ENCODE measurements at regions not wholly inside any gene's neighbourhood (a gene's known extent, or its start where the extent isn't known, plus 50 kb on each side); places are given as distances from the start of the nearest gene placed in this dataset.
A peak's percentile ranks its signal among the peaks of the same experiment; 100 is the strongest.

- no peak overlapping the region for H3K27ac ChIP-seq (ENCODE audit: low read depth, low read length)
- no peak for DNase-seq (ENCODE audit: low read depth in 4 of 6, low spot score in 6 of 6)
- H3K4me3 ChIP-seq (ENCODE audit: low read depth, low read length): no peak overlapping the region
- H3K36me3 ChIP-seq (ENCODE audit: control insufficient read depth, insufficient read depth, low read length): no peaks in the 10 kb centered on the region
- no peaks in the 10 kb centered on the region for H3K9me3 ChIP-seq (ENCODE audit: control insufficient read depth, insufficient read depth, low read length)
- no peaks in the 10 kb centered on the region for H3K4me1 ChIP-seq (ENCODE audit: control insufficient read depth, insufficient read depth, low read length)
- H3K27me3 ChIP-seq (ENCODE audit: control insufficient read depth, insufficient read depth, low read length): no peaks in the 10 kb centered on the region
Observed at GRCh38 chr6:91464718-91465117, 877.8 kb upstream of the MAP3K7 start.

- no peak overlapping the region for H3K27ac ChIP-seq (ENCODE audit: low read depth, low read length)
- no peaks in the 10 kb centered on the region for H3K27me3 ChIP-seq (ENCODE audit: control insufficient read depth, insufficient read depth, low read length)
- H3K4me1 ChIP-seq (ENCODE audit: control insufficient read depth, insufficient read depth, low read length): no peaks in the 10 kb centered on the region
- H3K9me3 ChIP-seq (ENCODE audit: control insufficient read depth, insufficient read depth, low read length): no peaks in the 10 kb centered on the region
- no peak overlapping the region for H3K4me3 ChIP-seq (ENCODE audit: low read depth, low read length)
- WGBS (ENCODE audit: insufficient coverage): no CpG with 5 or more reads among the region's 1 CpG
- DNase-seq (ENCODE audit: low read depth in 4 of 6, low spot score in 6 of 6): no peak
- no peaks in the 10 kb centered on the region for H3K36me3 ChIP-seq (ENCODE audit: control insufficient read depth, insufficient read depth, low read length)
Observed at GRCh38 chr6:91464201-91464600, 877.3 kb upstream of the MAP3K7 start.

- Histone ChIP-seq H3K9me3 (ENCODE audit: control insufficient read depth, insufficient read depth, low read length) (no peaks in the 10 kb centered on the region), H3K27ac (ENCODE audit: low read depth, low read length) (no peak overlapping the region), H3K4me1 (ENCODE audit: control insufficient read depth, insufficient read depth, low read length) (no peaks in the 10 kb centered on the region), H3K4me3 (ENCODE audit: low read depth, low read length) (no peak overlapping the region), H3K27me3 (ENCODE audit: control insufficient read depth, insufficient read depth, low read length) (no peaks in the 10 kb centered on the region), H3K36me3 (ENCODE audit: control insufficient read depth, insufficient read depth, low read length) (no peaks in the 10 kb centered on the region)
- no CpG with 5 or more reads among the region's 2 CpGs for WGBS (ENCODE audit: insufficient coverage)
- DNase-seq (ENCODE audit: low read depth in 4 of 6, low spot score in 6 of 6): no peak
Observed at GRCh38 chr6:91462241-91462640, 875.4 kb upstream of the MAP3K7 start.

- WGBS (ENCODE audit: insufficient coverage): no CpG with 5 or more reads among the region's 2 CpGs
Observed at GRCh38 chr6:91453224-91453878, 866.5 kb upstream of the MAP3K7 start.

GRCh38 chr6:91449539-91449938 is 862.7 kb upstream of the MAP3K7 start:
- 100% methylated on average over 1 of the region's 4 CpGs for WGBS (ENCODE audit: insufficient coverage)
- Histone ChIP-seq H3K36me3 (ENCODE audit: control insufficient read depth, insufficient read depth, low read length) (no peaks in the 10 kb centered on the region), H3K4me1 (ENCODE audit: control insufficient read depth, insufficient read depth, low read length) (no peaks in the 10 kb centered on the region), H3K9me3 (ENCODE audit: control insufficient read depth, insufficient read depth, low read length) (no peaks in the 10 kb centered on the region), H3K27me3 (ENCODE audit: control insufficient read depth, insufficient read depth, low read length) (no peaks in the 10 kb centered on the region), H3K27ac (ENCODE audit: low read depth, low read length) (no peak overlapping the region), H3K4me3 (ENCODE audit: low read depth, low read length) (no peak overlapping the region)
- DNase-seq (ENCODE audit: low read depth in 4 of 6, low spot score in 6 of 6): no peak

More at GRCh38 chr6:91453224-91453878, 866.5 kb upstream of the MAP3K7 start:
- no peaks in the 10 kb centered on the region for H3K27me3 ChIP-seq (ENCODE audit: control insufficient read depth, insufficient read depth, low read length)
- H3K36me3 ChIP-seq (ENCODE audit: control insufficient read depth, insufficient read depth, low read length): no peaks in the 10 kb centered on the region
- no peak overlapping the region for H3K4me3 ChIP-seq (ENCODE audit: low read depth, low read length)
- no peaks in the 10 kb centered on the region for H3K4me1 ChIP-seq (ENCODE audit: control insufficient read depth, insufficient read depth, low read length)
- H3K9me3 ChIP-seq (ENCODE audit: control insufficient read depth, insufficient read depth, low read length): no peaks in the 10 kb centered on the region
- no peak overlapping the region for H3K27ac ChIP-seq (ENCODE audit: low read depth, low read length)
- DNase-seq (ENCODE audit: low read depth in 4 of 6, low spot score in 6 of 6): peak in 1 of 6 donors; percentile 17

GRCh38 chr6:91447530-91448254 is 860.8 kb upstream of the MAP3K7 start:
- DNase-seq (ENCODE audit: low read depth in 4 of 6, low spot score in 6 of 6): no peak
- 57% methylated on average over 1 of the region's 3 CpGs for WGBS (ENCODE audit: insufficient coverage)
- Histone ChIP-seq H3K4me3 (ENCODE audit: low read depth, low read length) (no peak overlapping the region), H3K4me1 (ENCODE audit: control insufficient read depth, insufficient read depth, low read length) (no peaks in the 10 kb centered on the region), H3K27ac (ENCODE audit: low read depth, low read length) (no peak overlapping the region), H3K9me3 (ENCODE audit: control insufficient read depth, insufficient read depth, low read length) (no peaks in the 10 kb centered on the region), H3K36me3 (ENCODE audit: control insufficient read depth, insufficient read depth, low read length) (no peaks in the 10 kb centered on the region), H3K27me3 (ENCODE audit: control insufficient read depth, insufficient read depth, low read length) (no peaks in the 10 kb centered on the region)

- DNase-seq (ENCODE audit: low read depth in 4 of 6, low spot score in 6 of 6): no peak
- WGBS (ENCODE audit: insufficient coverage): no CpG with 5 or more reads among the region's 2 CpGs
- no peaks in the 10 kb centered on the region for H3K27me3 ChIP-seq (ENCODE audit: control insufficient read depth, insufficient read depth, low read length)
- no peaks in the 10 kb centered on the region for H3K4me1 ChIP-seq (ENCODE audit: control insufficient read depth, insufficient read depth, low read length)
- H3K4me3 ChIP-seq (ENCODE audit: low read depth, low read length): no peak overlapping the region
- no peaks in the 10 kb centered on the region for H3K9me3 ChIP-seq (ENCODE audit: control insufficient read depth, insufficient read depth, low read length)
- H3K36me3 ChIP-seq (ENCODE audit: control insufficient read depth, insufficient read depth, low read length): no peaks in the 10 kb centered on the region
- H3K27ac ChIP-seq (ENCODE audit: low read depth, low read length): no peak overlapping the region
Observed at GRCh38 chr6:91447081-91447480, 860.2 kb upstream of the MAP3K7 start.

- WGBS (ENCODE audit: insufficient coverage): no CpG with 5 or more reads among the region's 1 CpG
Observed at GRCh38 chr6:91443405-91443804, 856.5 kb upstream of the MAP3K7 start.

GRCh38 chr6:91442342-91442741 is 855.5 kb upstream of the MAP3K7 start:
- DNase-seq (ENCODE audit: low read depth in 4 of 6, low spot score in 6 of 6): no peak
- Histone ChIP-seq H3K4me3 (ENCODE audit: low read depth, low read length) (no peak overlapping the region), H3K27ac (ENCODE audit: low read depth, low read length) (no peak overlapping the region), H3K36me3 (ENCODE audit: control insufficient read depth, insufficient read depth, low read length) (no peaks in the 10 kb centered on the region), H3K27me3 (ENCODE audit: control insufficient read depth, insufficient read depth, low read length) (no peaks in the 10 kb centered on the region), H3K9me3 (ENCODE audit: control insufficient read depth, insufficient read depth, low read length) (no peaks in the 10 kb centered on the region), H3K4me1 (ENCODE audit: control insufficient read depth, insufficient read depth, low read length) (no peaks in the 10 kb centered on the region)
- 92% methylated on average over 2 of the region's 2 CpGs for WGBS (ENCODE audit: insufficient coverage)

More at GRCh38 chr6:91443405-91443804, 856.5 kb upstream of the MAP3K7 start:
- no peak overlapping the region for H3K4me3 ChIP-seq (ENCODE audit: low read depth, low read length)
- no peak overlapping the region for H3K27ac ChIP-seq (ENCODE audit: low read depth, low read length)
- H3K36me3 ChIP-seq (ENCODE audit: control insufficient read depth, insufficient read depth, low read length): no peaks in the 10 kb centered on the region
- no peak for DNase-seq (ENCODE audit: low read depth in 4 of 6, low spot score in 6 of 6)
- H3K9me3 ChIP-seq (ENCODE audit: control insufficient read depth, insufficient read depth, low read length): no peaks in the 10 kb centered on the region
- H3K27me3 ChIP-seq (ENCODE audit: control insufficient read depth, insufficient read depth, low read length): no peaks in the 10 kb centered on the region
- H3K4me1 ChIP-seq (ENCODE audit: control insufficient read depth, insufficient read depth, low read length): no peaks in the 10 kb centered on the region

GRCh38 chr6:91438570-91438969 is 851.7 kb upstream of the MAP3K7 start:
- Histone ChIP-seq H3K27ac (ENCODE audit: low read depth, low read length) (no peak overlapping the region), H3K9me3 (ENCODE audit: control insufficient read depth, insufficient read depth, low read length) (no peaks in the 10 kb centered on the region), H3K4me3 (ENCODE audit: low read depth, low read length) (no peak overlapping the region), H3K4me1 (ENCODE audit: control insufficient read depth, insufficient read depth, low read length) (no peaks in the 10 kb centered on the region), H3K27me3 (ENCODE audit: control insufficient read depth, insufficient read depth, low read length) (no peaks in the 10 kb centered on the region), H3K36me3 (ENCODE audit: control insufficient read depth, insufficient read depth, low read length) (no peaks in the 10 kb centered on the region)
- no peak for DNase-seq (ENCODE audit: low read depth in 4 of 6, low spot score in 6 of 6)
- WGBS (ENCODE audit: insufficient coverage): 67% methylated on average over 1 of the region's 2 CpGs
